Activated B cell treated with CpG ODN at 0.5 μM for 24 hours (primary cell): ENCODE measurements at regions not wholly inside any gene's neighbourhood (a gene's known extent, or its start where the extent isn't known, plus 50 kb on each side); places are given as distances from the start of the nearest gene placed in this dataset.

ENCODE experiments used
- ATAC-seq: fragments of 200-7000 bp; cut with Tn5 transposase; one replicate; pipeline ENCODE4 v1.10.0; 2021; ENCODE audit warnings: low read depth, mild to moderate bottlenecking, moderate library complexity
- CTCF ChIA-PET: fragments of 350-600 bp; sonication (Branson Sonifier 250); formaldehyde crosslinking; loops from one replicate; lab custom pipeline; 2021; ENCODE audit warnings: antibody characterized with exemption; lab: Charles Lee
- POLR2A ChIA-PET: fragments of 350-600 bp; sonication (Branson Sonifier 250); formaldehyde crosslinking; loops from one replicate; lab custom pipeline; 2021; ENCODE audit warnings: antibody characterized with exemption; lab: Charles Lee
- DNase-seq: peaks from one replicate; pipeline ENCODE4 v3.0.0; 2022
- H3K27ac Mint-ChIP-seq: one replicate; pipeline ENCODE4 v1.8.0; 2020; ENCODE audit warnings: mixed read lengths
- H3K27me3 Mint-ChIP-seq: one replicate; pipeline ENCODE4 v1.8.0; 2021; ENCODE audit warnings: mixed read lengths
- H3K36me3 Mint-ChIP-seq: one replicate; pipeline ENCODE4 v1.8.0; 2021; ENCODE audit warnings: low read depth, mixed read lengths
- H3K4me1 Mint-ChIP-seq: one replicate; pipeline ENCODE4 v1.8.0; 2021; ENCODE audit warnings: mixed read lengths
- H3K4me3 Mint-ChIP-seq: one replicate; pipeline ENCODE4 v1.8.0; 2020; ENCODE audit warnings: mild to moderate bottlenecking, mixed read lengths
- H3K9me3 Mint-ChIP-seq: one replicate; pipeline ENCODE4 v1.8.0; 2020; ENCODE audit warnings: mixed read lengths
- intact Hi-C: fragments of 100-400 bp; cut with micrococcal nuclease; formaldehyde crosslinking; loops from one replicate; pipeline ENCODE4 v1.15.1; 2024
- TF ChIP-seq, protein P1 (sequence below): fragments of 200-600 bp; IDR thresholded peaks from one replicate; pipeline ENCODE4 v1.8.0; 2022; ENCODE audit warnings: antibody characterized with exemption, mild to moderate bottlenecking

DNA sequence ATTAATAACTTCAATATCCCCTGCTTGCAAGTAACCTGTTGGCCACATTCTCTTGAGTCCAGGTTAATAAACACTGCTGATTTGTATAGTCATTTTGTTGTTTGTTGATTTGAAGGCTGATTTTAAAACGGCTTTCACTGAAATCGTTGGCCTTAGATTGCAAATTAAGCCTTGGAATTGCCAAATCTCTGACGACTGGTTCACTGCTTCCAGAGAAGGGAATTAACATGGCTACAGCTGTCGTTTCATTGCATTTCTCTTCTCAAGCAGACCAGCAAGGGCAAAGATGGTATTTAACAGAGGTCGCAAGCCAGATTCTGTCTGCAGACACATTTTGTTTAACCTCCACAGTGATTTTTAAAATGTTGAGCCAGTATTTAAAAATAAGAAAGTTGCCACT lies 470.9 kb downstream of the TFAP2A start:
- H3K4me1 Mint-ChIP-seq, result no peaks in the 10 kb centered on the region

DNA sequence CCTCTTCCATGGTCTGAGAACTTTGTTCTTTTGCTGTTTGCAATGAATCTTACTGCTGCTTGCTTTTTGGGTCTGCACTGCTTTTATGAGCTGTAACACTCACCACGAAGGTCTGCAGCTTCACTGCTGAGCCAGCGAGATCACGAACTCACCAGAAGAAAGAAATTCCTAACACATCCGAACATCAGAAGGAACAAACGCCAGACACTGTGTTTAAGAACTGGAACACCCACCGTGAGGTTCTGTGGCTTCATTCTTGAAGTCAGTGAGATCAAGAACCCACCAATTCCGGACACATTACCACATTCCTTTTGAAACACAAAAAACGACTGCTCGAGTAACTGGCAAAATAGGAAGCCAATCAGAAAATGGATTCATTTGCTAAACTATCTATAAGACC lies 471.8 kb downstream of the TFAP2A start:
- H3K4me3 Mint-ChIP-seq, result no peak overlapping the region
- H3K36me3 Mint-ChIP-seq, result no peaks in the 10 kb centered on the region
- ChIA-PET CTCF (no interaction called here), POLR2A (no interaction called here)
- ATAC-seq, result no peak
- no peaks in the 10 kb centered on the region for H3K27me3 Mint-ChIP-seq
- intact Hi-C loops, result no loop called here
- no peak overlapping the region for H3K27ac Mint-ChIP-seq
- H3K4me1 Mint-ChIP-seq, result no peaks in the 10 kb centered on the region
- no peak for DNase-seq
- TF ChIP-seq, protein P1, sequence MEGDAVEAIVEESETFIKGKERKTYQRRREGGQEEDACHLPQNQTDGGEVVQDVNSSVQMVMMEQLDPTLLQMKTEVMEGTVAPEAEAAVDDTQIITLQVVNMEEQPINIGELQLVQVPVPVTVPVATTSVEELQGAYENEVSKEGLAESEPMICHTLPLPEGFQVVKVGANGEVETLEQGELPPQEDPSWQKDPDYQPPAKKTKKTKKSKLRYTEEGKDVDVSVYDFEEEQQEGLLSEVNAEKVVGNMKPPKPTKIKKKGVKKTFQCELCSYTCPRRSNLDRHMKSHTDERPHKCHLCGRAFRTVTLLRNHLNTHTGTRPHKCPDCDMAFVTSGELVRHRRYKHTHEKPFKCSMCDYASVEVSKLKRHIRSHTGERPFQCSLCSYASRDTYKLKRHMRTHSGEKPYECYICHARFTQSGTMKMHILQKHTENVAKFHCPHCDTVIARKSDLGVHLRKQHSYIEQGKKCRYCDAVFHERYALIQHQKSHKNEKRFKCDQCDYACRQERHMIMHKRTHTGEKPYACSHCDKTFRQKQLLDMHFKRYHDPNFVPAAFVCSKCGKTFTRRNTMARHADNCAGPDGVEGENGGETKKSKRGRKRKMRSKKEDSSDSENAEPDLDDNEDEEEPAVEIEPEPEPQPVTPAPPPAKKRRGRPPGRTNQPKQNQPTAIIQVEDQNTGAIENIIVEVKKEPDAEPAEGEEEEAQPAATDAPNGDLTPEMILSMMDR, result no peak
- peaks cover 13% of the 10 kb centered on the region for H3K9me3 Mint-ChIP-seq

More for the DNA sequence above, 470.9 kb downstream of the TFAP2A start:
- TF ChIP-seq, protein P1, result no peak
- no peaks in the 10 kb centered on the region for H3K27me3 Mint-ChIP-seq
- intact Hi-C loops, result no loop called here
- no peak for ATAC-seq
- CTCF ChIA-PET, result no interaction called here
- no peak for DNase-seq
- no peak overlapping the region for H3K27ac Mint-ChIP-seq
- POLR2A ChIA-PET, result no interaction called here
- peaks cover 13% of the 10 kb centered on the region for H3K9me3 Mint-ChIP-seq
- no peak overlapping the region for H3K4me3 Mint-ChIP-seq
- no peaks in the 10 kb centered on the region for H3K36me3 Mint-ChIP-seq

DNA sequence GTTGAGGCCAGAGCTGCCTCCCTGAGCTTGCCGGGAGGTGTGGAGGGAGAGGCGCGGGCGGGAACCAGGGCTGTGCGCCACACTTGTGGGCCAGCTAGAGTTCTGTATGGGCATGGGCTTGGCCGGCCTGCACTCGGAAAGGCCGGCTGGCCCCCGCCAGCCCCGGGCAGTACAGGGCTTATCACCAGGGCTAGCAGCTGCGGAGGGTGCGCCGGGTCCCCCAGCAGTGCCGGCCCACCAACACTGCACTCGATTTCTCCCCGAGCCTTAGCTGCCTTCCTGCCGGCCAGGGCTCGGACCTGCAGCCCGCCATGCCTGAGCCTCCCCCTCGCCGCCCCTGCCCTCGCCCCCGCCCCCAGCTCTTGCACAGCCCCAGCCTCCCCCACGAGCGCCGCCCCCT lies 472.7 kb downstream of the TFAP2A start:
- Mint-ChIP-seq H3K4me3 (no peak overlapping the region), H3K9me3 (peaks cover 8% of the 10 kb centered on the region), H3K4me1 (no peaks in the 10 kb centered on the region), H3K27ac (no peak overlapping the region), H3K36me3 (no peaks in the 10 kb centered on the region), H3K27me3 (no peaks in the 10 kb centered on the region)
- CTCF ChIA-PET, result no interaction called here
- DNase-seq (no peak), ATAC-seq (no peak)
- intact Hi-C loops, result no loop called here
- TF ChIP-seq, protein P1, result no peak
- POLR2A ChIA-PET, result no interaction called here

DNA sequence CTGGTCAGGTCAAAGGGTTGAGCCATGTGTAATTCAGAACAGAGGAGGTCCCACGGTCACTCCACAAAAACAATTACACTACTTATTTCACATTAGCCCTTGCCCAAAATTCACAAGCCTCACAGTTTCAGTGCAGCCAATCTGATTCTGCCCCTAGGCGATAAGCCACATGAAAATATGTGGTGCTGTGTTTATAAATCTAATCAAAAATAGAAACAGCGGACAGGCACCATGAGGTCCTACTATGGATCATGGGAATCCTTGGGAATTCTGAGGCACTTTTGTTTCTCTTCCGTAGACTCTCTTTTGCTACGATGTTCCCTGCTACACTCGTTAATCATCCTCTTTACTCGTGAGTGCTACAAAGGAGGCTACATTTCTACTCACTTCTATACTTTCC lies 476.1 kb downstream of the TFAP2A start:
- POLR2A ChIA-PET, result no interaction called here

DNA sequence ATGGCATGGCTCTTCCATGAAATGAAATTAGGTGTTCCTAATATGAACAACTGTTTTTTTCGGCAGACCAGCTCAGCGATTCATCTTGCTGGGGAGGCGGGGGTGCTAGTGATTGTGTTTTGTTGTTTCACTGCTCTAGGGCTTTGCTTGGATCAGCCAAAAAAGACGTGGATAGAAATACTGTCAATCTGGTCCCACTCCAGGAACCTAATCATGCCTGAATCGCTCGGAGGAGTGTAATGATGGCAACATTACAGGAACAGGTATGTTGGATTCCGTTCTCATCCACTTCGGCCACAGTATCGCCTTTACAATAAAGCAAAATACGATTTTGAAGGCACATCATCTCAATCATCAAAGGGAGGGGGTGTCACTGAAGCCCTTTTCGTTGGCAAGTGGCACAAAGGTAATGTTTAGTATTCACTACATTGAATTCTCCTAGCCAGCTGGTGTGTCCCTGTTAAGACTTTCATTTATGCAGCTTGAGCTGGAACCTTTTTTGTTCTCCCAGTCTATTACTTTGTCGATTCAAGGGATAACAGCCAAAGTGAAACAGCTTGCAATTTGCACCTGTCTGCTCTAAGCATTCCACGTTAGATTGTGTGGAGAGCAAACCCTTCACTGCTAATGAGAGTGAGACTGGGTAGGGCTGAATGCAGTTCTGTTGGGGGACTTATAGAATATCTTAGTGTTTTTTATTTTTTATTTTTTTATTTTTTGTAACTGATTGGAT lies 477.7 kb downstream of the TFAP2A start:
- no peak overlapping the region for H3K4me3 Mint-ChIP-seq
- H3K27me3 Mint-ChIP-seq, result no peaks in the 10 kb centered on the region
- peaks cover 6% of the 10 kb centered on the region for H3K9me3 Mint-ChIP-seq
- TF ChIP-seq, protein P1, result no peak
- no peaks in the 10 kb centered on the region for H3K4me1 Mint-ChIP-seq
- no peaks in the 10 kb centered on the region for H3K36me3 Mint-ChIP-seq
- ChIA-PET CTCF (no interaction called here), POLR2A (no interaction called here)
- ATAC-seq (no peak), DNase-seq (no peak)
- no peak overlapping the region for H3K27ac Mint-ChIP-seq
- intact Hi-C loops, result no loop called here

More for the DNA sequence above, 476.1 kb downstream of the TFAP2A start:
- no peak for ATAC-seq
- Mint-ChIP-seq H3K27me3 (no peaks in the 10 kb centered on the region), H3K4me1 (no peaks in the 10 kb centered on the region), H3K4me3 (no peak overlapping the region), H3K27ac (no peak overlapping the region), H3K9me3 (peaks cover 6% of the 10 kb centered on the region), H3K36me3 (no peaks in the 10 kb centered on the region)
- intact Hi-C loops, result no loop called here
- TF ChIP-seq, protein P1, result no peak
- CTCF ChIA-PET, result no interaction called here
- DNase-seq, result no peak
